GM19238 (cell line): ENCODE measurements at regions not wholly inside any gene's neighbourhood (a gene's known extent, or its start where the extent isn't known, plus 50 kb on each side); places are given as distances from the start of the nearest gene placed in this dataset.

Experiments
- DNase-seq: peaks from one replicate; pipeline ENCODE4 v3.0.0; 2011; ENCODE audit warnings: low spot score; ENCODE audit not compliant: insufficient read length

GRCh38 chr10:35711615-35712411 lies 69.7 kb upstream of the FZD8 start:
- DNase-seq: no peak

DNA sequence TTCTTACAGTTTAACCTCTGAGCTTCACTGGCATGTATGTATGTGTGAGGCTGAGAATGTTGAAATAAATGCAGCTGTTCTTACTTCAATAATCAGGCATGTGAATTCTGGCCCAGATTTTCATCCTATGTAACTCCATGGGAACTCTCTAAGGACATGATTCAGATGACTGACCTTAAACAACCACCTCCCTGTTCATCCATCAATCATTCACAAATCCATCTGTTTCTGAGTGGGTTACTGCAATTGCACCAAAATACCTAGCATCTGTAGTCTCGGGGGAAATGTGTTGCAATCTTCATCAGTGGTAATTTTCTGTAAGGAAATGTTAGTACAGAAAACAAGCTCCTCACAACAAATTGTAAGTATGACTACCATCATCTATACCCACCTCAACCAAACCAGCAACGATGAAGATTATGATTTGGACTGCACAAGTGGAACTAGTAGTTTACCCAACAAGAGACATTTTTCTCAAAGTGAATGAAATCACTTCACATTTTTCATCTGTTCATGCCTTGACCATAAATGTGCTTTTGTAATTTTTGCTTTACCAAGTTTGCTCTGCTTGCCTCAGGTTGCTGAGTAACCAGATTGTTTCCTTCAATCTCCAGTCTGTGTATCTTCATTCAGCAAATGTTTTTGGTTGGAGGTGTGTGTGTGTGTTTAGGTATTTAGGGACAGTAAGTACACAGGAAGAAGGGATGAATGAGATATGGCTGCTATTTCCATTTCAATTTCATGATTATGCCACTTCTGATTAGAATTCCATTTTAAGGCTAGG lies 65.7 kb upstream of the FZD8 start:
- DNase-seq: no peak

DNA sequence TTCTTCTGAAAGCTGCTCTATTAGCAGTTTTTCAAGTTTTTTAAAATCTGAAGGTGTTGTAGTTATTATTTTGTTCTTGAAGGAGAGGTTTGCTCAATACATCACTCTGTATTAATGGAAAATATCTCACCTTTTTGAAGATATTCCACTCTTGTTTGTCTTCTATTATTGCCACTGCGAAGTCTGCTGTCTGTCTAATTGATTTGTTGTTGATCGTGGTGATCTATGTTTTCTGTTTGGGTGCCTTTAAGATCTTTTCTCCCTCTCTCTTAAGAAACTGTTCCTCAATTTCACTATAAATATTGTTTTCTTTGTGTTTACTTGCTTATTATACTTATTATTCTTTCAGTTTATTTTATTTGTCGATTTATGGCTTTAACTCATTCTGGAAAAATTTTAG lies 64.9 kb upstream of the FZD8 start:
- DNase-seq: no peak

GRCh38 chr10:35705671-35706070 lies 63.6 kb upstream of the FZD8 start:
- no peak for DNase-seq

DNA sequence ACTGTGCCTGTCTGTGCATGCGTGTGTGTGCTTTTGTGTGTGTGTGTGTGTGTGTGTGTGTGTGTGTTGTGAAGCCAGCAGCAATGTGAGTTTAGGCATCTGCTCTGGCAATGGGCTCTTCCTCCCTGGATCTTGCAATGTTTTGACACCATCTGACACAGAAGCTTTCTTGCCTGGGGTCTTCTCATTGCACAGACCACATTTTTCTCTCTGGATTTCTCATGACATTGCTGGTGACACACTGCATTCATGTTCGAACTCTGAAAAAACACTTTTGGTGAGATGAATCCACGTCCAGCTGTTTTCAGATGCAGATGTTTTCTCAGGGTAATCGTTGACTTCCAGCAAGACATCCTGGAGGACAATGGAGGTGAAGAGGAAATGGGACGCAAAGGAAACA lies 63.0 kb upstream of the FZD8 start:
- no peak for DNase-seq

DNA sequence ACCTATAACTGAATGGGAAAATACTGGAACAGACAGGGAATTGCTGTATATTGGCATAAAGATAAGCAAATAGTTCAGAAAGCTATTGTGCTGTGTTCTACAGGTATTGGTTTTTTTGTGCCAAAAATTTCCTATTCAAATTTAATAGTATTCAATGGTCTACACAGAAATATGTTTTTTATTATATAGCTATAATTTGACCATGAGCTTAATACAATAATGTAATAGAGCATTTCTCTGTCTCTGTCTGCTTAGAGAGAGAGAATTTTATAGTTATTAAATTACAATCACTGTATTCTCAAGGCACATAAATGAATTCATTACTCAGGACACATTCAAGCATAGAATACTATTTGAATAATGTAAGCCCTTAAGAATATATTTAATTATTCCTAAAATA lies 62.3 kb upstream of the FZD8 start:
- no peak for DNase-seq

DNA sequence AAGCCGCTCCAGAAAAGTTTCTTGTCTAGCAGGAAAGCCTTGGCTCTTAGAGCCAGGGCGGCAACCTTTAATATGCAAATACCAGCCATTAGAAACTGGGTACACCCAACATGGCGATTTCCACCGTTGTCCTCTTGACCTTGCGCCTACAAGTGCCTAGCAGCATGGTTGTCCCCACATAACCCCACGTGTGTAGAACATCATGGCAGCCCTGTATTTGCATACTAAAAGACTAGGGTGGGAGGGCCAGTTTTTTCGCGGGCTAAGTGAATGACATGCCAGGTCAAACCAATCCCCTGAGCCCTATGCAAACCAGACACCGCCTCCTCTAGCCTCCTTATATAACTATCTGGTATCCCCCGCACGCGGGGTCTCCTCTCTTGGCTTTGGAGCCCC lies 58.4 kb upstream of the FZD8 start:
- no peak for DNase-seq

- no peak for DNase-seq
These were observed 57.9 kb upstream of the FZD8 start for GRCh38 chr10:35699848-35700486.

DNA sequence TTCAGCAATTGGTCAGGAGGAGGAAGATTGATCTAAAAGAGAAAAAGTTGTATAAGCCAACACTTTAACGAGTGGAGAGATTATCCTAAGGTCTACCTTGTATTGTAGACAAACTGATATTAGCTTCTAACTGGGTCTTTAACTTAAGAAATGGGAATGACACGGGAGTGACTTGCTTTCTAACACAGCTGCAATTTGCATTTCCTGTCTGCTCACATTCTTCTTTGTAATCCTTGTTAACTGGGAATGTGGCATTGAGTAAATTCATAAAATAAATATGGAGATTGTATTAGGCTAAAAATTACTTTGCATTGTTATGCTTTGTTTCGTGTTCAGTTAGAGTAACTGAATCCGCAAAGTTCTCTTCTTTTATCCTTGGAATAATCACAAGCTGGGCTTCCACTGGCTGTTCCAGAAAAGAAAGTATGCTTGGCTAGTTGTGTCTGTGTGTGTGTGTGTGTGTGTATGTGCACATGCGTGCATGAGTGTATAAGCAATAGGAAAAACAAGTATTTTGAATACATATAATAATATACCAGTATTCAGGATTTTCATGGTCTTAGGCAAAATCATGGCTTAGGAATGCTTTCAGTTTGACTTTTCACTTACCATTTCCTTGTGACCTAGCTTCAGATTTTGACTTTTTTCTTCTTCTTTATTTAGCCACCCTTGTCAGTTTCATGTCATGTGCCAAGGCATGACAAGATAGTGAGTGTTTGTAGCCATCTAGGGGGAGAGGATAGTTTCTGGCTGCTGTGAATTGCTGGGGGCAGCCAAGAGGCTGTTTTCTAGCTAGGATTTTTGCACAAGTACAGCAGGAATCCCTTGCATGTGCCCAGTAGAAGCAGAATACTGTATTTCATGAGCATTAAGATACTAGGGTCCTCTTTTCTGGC lies 54.5 kb upstream of the FZD8 start:
- DNase-seq: no peak

GRCh38 chr10:35693800-35694199 lies 51.7 kb upstream of the FZD8 start:
- DNase-seq: no peak
